Motor neuron (in vitro differentiated cells): ENCODE measurements at regions not wholly inside any gene's neighbourhood (a gene's known extent, or its start where the extent isn't known, plus 50 kb on each side); places are given as distances from the start of the nearest gene placed in this dataset.
A peak's percentile ranks its signal among the peaks of the same experiment; 100 is the strongest.
"Not testable (repeated sequence)": the region's sequence is repeated elsewhere in the genome, so short reads cannot be mapped to it uniquely, and the experiment has no call there.

Experiments used
- ATAC-seq, 8 experiments: fragments of 200-7000 bp; cut with Tn5 transposase; replicated peaks in 6 of 8; 2 replicates each; pipeline ENCODE4 v1.8.0; 2021; ENCODE audit warnings: mild to moderate bottlenecking in 8 of 8, moderate library complexity in 8 of 8
- H3K27ac ChIP-seq, 2 donors: fragments of 250-450 bp; sonication (Bioruptor Pico); 2 replicates each; pipeline ENCODE4 v1.9.0; 2021; ENCODE audit warnings: antibody characterized with exemption in 2 of 2, mild to moderate bottlenecking in 2 of 2, moderate library complexity in 1 of 2
- H3K4me1 ChIP-seq, 2 donors: fragments of 250-450 bp; sonication (Bioruptor Pico); replicated peaks in 1 of 2; 2 replicates each; pipeline ENCODE4 v1.6.1; 2021; ENCODE audit warnings: antibody characterized with exemption in 2 of 2, mild to moderate bottlenecking in 2 of 2, moderate library complexity in 1 of 2
- H3K4me3 ChIP-seq, 5 donors: fragments of 250-450 bp; sonication (Bioruptor Pico); 2 replicates each; pipeline ENCODE4 v1.9.0; 2021; ENCODE audit warnings: antibody characterized with exemption in 5 of 5, mild to moderate bottlenecking in 5 of 5, moderate library complexity in 4 of 5
- WGBS, 10 experiments: fragments of 450-650 bp; shearing (Covaris generic); methylation state at CpG; one replicate each; pipeline ENCODE4 v1.0.0; 2022; 5-methylcytosine and 5-hydroxymethylcytosine counted together
- in situ Hi-C, 9 experiments: fragments of 400-800 bp; cut with MboI; loops; one replicate each; pipeline ENCODE4 v1.15.0; 2021; ENCODE audit warnings: low sequenced_read_pairs in 9 of 9, low pct_unique_long_range_greater_than_20kb in 2 of 9; ENCODE audit not compliant: unreplicated experiment in 9 of 9

- ATAC-seq: peak in 1 of 8 experiments; percentile 3
- no peak overlapping the region for H3K4me3 ChIP-seq
- peaks cover 10 to 25% of the 10 kb centered on the region in 2 donors for H3K4me1 ChIP-seq
- H3K27ac ChIP-seq: no peak overlapping the region
- WGBS, 10 experiments: 19 to 100% (median 80%) methylated on average over 2 to 11 of the region's 12 CpGs
- in situ Hi-C loops: no loop called here
Measured at GRCh38 chr18:78423811-78424210, 555.8 kb upstream of the SALL3 start.

DNA sequence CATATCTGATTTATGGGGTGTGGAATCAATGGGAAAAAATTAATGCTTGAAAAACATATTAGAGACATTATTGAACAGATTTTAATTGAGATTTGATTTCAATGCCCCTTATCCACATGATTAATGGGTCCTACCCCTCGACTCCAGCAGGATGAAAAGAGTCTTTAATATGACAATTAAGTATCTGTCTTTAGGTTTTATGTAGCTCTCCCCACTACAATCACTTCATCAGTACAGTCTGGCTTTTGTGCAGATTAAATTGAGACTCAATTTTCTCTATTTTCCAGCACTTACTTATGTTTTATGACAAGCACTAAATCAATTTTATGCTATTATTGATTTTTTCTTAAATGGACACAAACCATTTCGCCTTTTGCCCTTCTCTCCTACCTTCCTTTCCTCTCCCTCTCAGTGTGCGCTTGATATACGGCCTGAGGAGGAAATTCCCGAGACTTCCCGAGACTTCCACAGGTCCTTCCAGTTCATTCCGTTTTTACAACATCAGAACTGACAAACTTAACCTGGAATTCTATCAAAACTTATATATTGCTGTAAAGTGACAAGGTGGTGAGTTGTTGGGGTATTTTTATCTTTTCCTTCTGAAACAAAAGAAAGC, 555.1 kb upstream of the SALL3 start:
- H3K4me3 ChIP-seq: no peak overlapping the region
- H3K4me1 ChIP-seq: peaks cover 6 to 23% of the 10 kb centered on the region in 2 donors
- ATAC-seq: peak in 4 of 8 experiments; percentile 87 to 91 (median 88)
- 0 to 60% (median 25%) methylated on average over 1 to 7 of the region's 7 CpGs for WGBS, 10 experiments
- no peak overlapping the region for H3K27ac ChIP-seq
- in situ Hi-C loops: no loop called here

- ATAC-seq: peak in 4 of 8 experiments; percentile 43 to 50 (median 47)
- H3K27ac ChIP-seq: no peak overlapping the region
- WGBS, 10 experiments: 5 to 100% (median 45%) methylated on average over 1 to 2 of the region's 2 CpGs
- in situ Hi-C loops: no loop called here
- H3K4me1 ChIP-seq: peaks cover 6 to 28% of the 10 kb centered on the region in 2 donors
- no peak overlapping the region for H3K4me3 ChIP-seq
Measured at GRCh38 chr18:78425019-78425412, 554.6 kb upstream of the SALL3 start.

- Histone ChIP-seq H3K4me3 (no peak overlapping the region), H3K4me1 (peaks cover 6 to 30% of the 10 kb centered on the region in 2 donors), H3K27ac (no peak overlapping the region)
- in situ Hi-C loops: no loop called here
- 33 to 100% (median 80%) methylated on average over 1 to 11 of the region's 12 CpGs; no CpG with 5 or more reads in 3 of the 10 experiments for WGBS, 10 experiments
- ATAC-seq: no peak
Measured at GRCh38 chr18:78427081-78427480, 552.5 kb upstream of the SALL3 start.

DNA sequence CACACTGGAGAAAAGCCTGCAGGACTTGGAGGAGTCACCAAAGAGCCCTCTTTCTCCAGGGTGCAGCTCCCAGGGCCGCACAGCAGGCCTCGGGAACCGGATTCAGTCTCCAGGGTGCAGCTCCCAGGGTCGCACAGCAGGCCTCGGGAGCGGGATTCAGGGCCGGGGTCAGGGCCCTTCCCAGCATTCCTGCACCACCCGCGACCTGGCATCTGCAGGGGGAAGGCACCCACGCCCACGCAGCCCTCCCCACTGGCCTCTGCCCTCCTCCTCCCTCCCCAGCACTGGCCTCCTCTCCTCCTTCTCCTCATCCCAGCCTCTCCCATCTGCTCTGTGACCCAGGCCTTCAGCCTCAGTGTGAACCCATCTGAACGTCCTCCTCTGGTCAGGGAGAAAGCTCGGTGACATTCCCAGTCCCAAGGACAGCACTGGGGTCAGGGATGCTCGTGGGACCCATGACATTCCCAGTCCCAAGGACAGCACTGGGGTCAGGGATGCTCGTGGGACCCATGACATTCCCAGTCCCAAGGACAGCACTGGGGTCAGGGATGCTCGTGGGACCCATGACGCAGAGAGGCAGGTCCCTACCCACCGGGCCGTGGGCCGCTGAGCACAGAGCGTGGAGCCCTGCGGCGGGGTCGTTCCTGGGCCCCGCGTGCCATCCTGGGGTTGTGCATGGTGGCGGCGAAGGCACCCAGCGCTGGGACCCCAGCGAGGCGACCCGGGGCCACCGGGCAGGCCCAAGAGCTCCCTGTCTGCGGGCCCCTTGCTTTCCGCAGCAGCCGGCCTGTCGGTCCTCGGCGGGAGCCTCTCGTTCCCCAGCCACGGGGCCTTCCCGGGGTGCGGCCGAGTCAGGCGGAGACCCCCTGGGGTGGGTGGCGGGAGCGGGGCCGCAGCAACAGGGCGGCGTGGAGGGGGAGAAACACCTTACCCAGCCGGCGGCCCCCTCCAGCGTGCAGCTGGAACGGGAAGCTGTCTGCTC, 550.2 kb upstream of the SALL3 start:
- WGBS, 10 experiments: 40 to 100% (median 79%) methylated on average over 1 to 12 of the region's 54 CpGs; no CpG with 5 or more reads in 5 of the 10 experiments
- in situ Hi-C loops: no loop called here
- no peak for ATAC-seq
- H3K27ac ChIP-seq: peak overlapping the region in 1 of 2 donors; percentile 56
- peaks cover 6 to 20% of the 10 kb centered on the region in 2 donors for H3K4me1 ChIP-seq
- H3K4me3 ChIP-seq: no peak overlapping the region

DNA sequence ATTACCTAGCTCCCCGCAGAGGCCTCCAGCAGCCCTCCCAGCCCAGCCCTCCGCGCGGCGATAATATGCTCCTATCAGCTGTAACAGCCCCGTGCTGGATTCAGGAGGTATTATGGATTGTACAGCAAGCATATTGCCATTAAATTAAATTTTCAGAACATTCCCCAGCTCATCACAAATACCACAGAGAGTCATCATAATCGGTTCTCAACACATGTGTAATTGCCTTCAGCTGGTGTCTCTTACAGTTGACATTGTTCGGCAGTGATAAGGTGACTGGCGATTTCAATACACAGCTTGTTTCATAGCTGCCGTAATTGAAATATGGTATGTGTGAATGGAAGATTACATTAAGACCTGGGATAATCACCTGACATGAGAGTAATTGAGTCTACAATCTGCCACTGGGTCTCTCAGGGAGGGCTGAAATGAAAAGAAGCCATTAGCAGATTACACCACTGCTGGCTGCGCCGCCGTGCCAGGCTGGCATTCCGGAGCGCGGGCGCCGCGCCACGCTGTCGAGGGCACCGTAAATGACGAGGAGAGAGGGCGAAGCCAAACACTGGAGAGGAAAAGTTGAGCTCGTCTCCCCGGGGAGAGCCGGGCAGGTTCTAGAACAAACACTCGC, 549.4 kb upstream of the SALL3 start:
- no peak overlapping the region for H3K4me3 ChIP-seq
- H3K27ac ChIP-seq: no peak overlapping the region
- 39 to 88% (median 62%) methylated on average over 3 to 8 of the region's 28 CpGs; no CpG with 5 or more reads in 4 of the 10 experiments for WGBS, 10 experiments
- H3K4me1 ChIP-seq: peaks cover 1 to 14% of the 10 kb centered on the region in 2 donors
- ATAC-seq: peak in 4 of 8 experiments; percentile 89 to 92 (median 91)
- in situ Hi-C loops: no loop called here

DNA sequence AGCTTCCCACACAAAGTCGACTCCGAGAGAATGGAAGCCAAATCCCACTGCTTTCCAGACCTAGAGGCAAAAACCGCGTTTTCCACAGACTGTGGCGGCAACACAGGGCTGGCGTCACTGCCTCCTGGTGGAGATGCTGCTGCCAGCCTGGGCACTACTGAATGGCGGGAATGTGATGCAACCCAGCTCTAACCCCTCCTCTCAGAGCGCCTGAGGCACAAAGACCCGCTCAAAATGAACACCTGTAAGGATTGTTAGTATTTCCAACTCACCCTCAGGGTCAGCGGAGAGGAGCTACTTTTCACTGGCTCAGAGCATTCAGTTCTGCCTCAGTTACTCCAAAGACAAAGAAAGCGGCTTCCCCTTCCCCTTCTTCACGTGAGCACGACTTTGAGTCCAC, 548.0 kb upstream of the SALL3 start:
- no peak for ATAC-seq
- no peak overlapping the region for H3K27ac ChIP-seq
- H3K4me3 ChIP-seq: no peak overlapping the region
- 0 to 100% (median 75%) methylated on average over 2 to 7 of the region's 13 CpGs; no CpG with 5 or more reads in 4 of the 10 experiments for WGBS, 10 experiments
- in situ Hi-C loops: no loop called here
- peaks cover 0 to 10% of the 10 kb centered on the region in 2 donors for H3K4me1 ChIP-seq

GRCh38 chr18:78433562-78433961, 546.1 kb upstream of the SALL3 start:
- 0 to 100% (median 50%) methylated on average over 1 to 8 of the region's 9 CpGs; no CpG with 5 or more reads in 2 of the 10 experiments for WGBS, 10 experiments
- no peak overlapping the region for H3K4me3 ChIP-seq
- H3K27ac ChIP-seq: no peak overlapping the region
- peaks cover 0 to 10% of the 10 kb centered on the region in 2 donors for H3K4me1 ChIP-seq
- no peak for ATAC-seq
- in situ Hi-C loops: no loop called here

DNA sequence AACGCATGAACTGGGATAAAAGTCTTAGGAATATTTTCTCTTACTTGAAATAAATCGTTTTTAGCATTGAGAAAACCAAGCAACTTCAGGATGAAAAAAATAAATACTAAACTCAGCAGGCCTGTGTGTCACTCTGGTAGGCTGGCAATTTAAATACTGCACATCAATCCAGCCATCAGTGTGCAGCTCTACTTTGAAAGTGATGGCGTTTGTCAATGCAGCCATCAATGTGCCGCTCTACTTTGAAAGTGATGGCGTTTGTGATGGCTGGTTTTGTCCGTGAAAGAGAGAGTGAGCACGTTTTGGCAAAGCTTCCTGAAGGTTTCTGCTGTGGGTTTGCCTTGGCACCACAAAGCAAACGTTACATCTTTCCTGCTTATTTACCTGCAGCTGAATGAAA, 543.5 kb upstream of the SALL3 start:
- in situ Hi-C loops: no loop called here
- no peaks in the 10 kb centered on the region for H3K4me1 ChIP-seq
- 2 to 90% (median 57%) methylated on average over 2 to 8 of the region's 8 CpGs for WGBS, 10 experiments
- H3K4me3 ChIP-seq: no peak overlapping the region
- no peak overlapping the region for H3K27ac ChIP-seq
- ATAC-seq: no peak

DNA sequence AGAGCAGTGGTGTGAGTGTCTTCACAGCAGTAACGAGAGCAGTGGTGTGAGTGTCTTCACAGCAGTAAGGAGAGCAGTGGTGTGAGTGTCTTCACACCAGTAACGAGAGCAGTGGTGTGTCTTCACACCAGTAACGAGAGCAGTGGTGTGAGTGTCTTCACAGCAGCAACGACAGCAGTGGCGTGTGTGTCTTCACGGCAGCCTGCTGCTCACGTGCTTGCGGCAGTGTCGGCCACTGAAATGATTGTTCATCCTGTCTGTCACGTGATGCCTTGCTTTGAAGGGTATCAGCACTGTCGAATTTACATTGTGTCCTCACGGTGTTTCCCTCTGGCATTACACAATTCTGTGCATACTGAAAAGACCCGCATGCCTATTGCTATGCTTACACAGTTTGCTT, 541.4 kb upstream of the SALL3 start:
- not testable (repeated sequence) for ATAC-seq

DNA sequence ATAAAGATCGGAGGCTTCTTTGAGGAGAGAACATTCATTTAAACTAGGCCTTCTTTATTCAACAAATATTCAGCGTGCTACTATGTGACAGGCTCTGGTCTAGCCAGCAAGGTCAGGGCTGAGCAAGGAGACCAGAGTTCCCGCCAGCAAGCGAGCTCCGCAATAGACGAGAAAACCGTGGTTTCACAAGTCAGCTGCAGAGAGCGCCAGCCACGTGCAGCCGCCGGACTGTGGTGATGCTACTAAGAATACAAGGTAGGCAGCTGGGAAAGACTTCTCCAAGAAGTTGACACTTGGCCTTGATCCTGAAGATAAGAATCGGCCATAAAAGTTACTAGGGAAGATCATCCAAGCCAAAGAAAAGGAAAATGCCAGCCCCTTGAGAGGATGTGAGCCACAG, 533.7 kb upstream of the SALL3 start:
- Histone ChIP-seq H3K27ac (no peak overlapping the region), H3K4me3 (no peak overlapping the region), H3K4me1 (peaks cover 0 to 3% of the 10 kb centered on the region in 2 donors)
- in situ Hi-C loops: no loop called here
- WGBS, 10 experiments: 40 to 100% (median 80%) methylated on average over 1 to 12 of the region's 12 CpGs; no CpG with 5 or more reads in 1 of the 10 experiments
- no peak for ATAC-seq

More for the DNA sequence above, 541.4 kb upstream of the SALL3 start:
- H3K27ac ChIP-seq, H3K4me1 ChIP-seq, H3K4me3 ChIP-seq, in situ Hi-C loops: not testable (repeated sequence)
- WGBS, 10 experiments: 33 to 98% (median 52%) methylated on average over 1 to 11 of the region's 13 CpGs; no CpG with 5 or more reads in 2 of the 10 experiments

DNA sequence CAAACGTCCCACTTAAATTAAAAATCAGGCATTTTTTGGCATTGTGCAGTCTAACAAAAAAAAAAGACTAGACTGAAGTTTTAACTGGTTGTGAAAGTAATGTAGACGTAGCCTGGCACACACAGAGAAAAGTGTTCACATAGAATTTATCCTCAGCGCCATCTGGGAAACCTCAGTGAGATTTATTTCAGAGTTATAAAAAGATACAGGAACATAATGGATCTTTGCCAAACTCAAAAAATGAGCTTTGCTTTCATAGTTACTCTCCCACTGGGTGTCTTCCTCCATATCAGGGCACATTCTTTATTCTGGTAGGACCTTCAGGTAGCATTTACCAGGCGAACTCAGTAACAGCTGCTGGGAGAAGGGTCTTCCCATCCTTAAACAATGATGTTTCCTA, 532.4 kb upstream of the SALL3 start:
- in situ Hi-C loops: no loop called here
- no peak for ATAC-seq

DNA sequence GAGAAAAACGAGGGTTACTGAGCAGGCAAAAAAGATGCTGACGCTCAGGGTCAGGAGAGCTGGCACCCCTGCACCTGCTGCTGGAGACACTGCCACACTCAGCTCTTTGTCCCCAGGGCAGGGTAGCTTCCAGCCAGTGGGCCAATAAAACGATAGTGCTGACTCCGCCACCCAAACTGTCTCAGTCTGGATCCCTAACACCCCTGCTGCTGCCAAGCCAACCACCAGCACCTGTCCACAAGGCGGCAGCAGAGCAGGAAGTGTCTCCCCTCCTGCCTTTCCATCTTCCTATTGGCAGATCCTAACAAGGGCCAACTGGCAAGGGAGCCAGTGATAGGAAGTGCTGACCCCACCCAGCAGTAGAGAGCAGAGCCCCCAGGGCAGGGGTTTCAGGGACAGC, 531.5 kb upstream of the SALL3 start:
- Histone ChIP-seq H3K4me3 (no peak overlapping the region), H3K4me1 (peaks cover 0 to 3% of the 10 kb centered on the region in 2 donors), H3K27ac (no peak overlapping the region)
- ATAC-seq: no peak
- WGBS, 10 experiments: 0 to 77% (median 40%) methylated on average over 1 to 4 of the region's 5 CpGs; no CpG with 5 or more reads in 3 of the 10 experiments
- in situ Hi-C loops: no loop called here

More for the DNA sequence above, 532.4 kb upstream of the SALL3 start:
- Histone ChIP-seq H3K4me3 (no peak overlapping the region), H3K4me1 (peaks cover 0 to 3% of the 10 kb centered on the region in 2 donors), H3K27ac (no peak overlapping the region)
- 0 to 85% (median 55%) methylated on average over 1 to 4 of the region's 4 CpGs for WGBS, 10 experiments
